Thoracic aorta (tissue), 2 donors: ENCODE measurements at regions not wholly inside any gene's neighbourhood (a gene's known extent, or its start where the extent isn't known, plus 50 kb on each side); places are given as distances from the start of the nearest gene placed in this dataset.

ENCODE experiments used
- ATAC-seq: fragments of 150-250 bp; one replicate; pipeline ENCODE4 v1.8.0; 2017; ENCODE audit warnings: low read depth; ENCODE audit not compliant: insufficient number of reproducible peaks, low FRiP score
- DNase-seq: peaks from one replicate; pipeline ENCODE4 v3.0.0-alpha.2; 2020; ENCODE audit warnings: low spot score
- H3K27ac ChIP-seq, 2 donors: fragments of 200-600 bp; sonication (generic); 1 replicate in 1 of 2; 2 replicates in 1 of 2; pipeline ENCODE4 v1.5.1; 2016; ENCODE audit warnings: mild to moderate bottlenecking in 2 of 2, moderate library complexity in 2 of 2
- H3K27me3 ChIP-seq: fragments of 200-600 bp; sonication (generic); replicated peaks from 2 replicates; pipeline ENCODE4 v1.6.0; 2016; ENCODE audit warnings: mild to moderate bottlenecking; ENCODE audit not compliant: insufficient read depth
- H3K36me3 ChIP-seq: fragments of 200-600 bp; sonication (generic); one replicate; pipeline ENCODE4 v1.5.1; 2016
- H3K4me1 ChIP-seq, 2 donors: fragments of 200-600 bp; sonication (generic); 1 replicate in 1 of 2; 2 replicates in 1 of 2; pipeline versions ENCODE4 v1.5.1 to v1.6.0; 2016; ENCODE audit warnings: low read depth in 2 of 2, mild to moderate bottlenecking in 1 of 2; ENCODE audit not compliant: control insufficient read depth in 1 of 2
- H3K4me3 ChIP-seq: fragments of 200-600 bp; sonication (generic); 2 replicates; pipeline ENCODE4 v1.5.1; 2016; ENCODE audit warnings: mild to moderate bottlenecking
- H3K9me3 ChIP-seq: fragments of 200-600 bp; sonication (generic); 2 replicates; pipeline ENCODE4 v1.5.1; 2016
- TF ChIP-seq, protein P1 (sequence below): fragments of 200-600 bp; sonication (generic); IDR thresholded peaks from one replicate; pipeline ENCODE4 v1.5.1; 2019; ENCODE audit warnings: antibody characterized with exemption

DNA sequence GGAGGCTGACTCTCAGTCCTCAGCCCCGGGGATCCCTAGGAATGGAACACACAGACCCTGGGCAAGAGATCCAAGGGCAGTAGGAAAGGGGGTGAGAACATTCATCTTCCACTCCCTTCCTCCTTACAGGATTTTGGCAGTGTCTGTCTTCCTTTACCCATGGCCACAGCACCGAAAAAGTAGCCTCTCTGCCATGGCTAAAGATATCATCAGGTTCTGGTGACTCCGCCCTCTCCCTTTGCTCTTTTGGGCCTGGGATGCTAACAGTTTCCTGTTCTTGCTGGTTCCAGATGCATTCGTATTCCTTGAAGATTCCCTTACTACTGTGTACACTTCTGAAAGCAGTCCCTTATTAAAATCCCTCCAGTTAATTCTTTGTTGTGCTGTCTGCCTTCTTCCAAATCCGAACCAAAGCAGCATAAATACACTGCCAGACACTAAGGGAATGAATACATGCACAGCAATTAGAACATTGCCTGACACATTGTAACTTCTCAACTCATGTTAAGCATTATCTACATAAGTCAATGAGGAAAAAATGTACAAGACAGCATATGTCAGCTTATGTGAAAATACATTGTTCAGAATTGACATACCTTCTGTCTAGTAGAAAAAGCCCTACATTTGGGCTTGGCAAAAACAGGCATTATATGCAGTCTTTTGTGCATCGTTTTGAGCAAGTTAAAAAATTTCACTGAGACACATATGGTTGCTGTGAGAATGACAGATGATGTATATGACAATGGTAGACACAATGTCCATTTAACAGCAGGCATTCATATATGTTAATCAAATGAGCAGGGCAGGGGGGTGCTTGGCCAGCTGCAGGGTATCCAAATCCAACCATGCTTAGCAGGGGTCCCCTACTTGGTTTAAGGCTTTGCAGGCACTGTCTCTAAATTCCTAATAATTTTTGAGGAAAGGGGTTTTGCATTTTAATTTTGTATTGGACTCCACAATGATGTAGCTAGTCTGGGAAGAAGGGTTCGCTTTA, 58.8 kb upstream of the RAI14 start:
- TF ChIP-seq, protein P1, sequence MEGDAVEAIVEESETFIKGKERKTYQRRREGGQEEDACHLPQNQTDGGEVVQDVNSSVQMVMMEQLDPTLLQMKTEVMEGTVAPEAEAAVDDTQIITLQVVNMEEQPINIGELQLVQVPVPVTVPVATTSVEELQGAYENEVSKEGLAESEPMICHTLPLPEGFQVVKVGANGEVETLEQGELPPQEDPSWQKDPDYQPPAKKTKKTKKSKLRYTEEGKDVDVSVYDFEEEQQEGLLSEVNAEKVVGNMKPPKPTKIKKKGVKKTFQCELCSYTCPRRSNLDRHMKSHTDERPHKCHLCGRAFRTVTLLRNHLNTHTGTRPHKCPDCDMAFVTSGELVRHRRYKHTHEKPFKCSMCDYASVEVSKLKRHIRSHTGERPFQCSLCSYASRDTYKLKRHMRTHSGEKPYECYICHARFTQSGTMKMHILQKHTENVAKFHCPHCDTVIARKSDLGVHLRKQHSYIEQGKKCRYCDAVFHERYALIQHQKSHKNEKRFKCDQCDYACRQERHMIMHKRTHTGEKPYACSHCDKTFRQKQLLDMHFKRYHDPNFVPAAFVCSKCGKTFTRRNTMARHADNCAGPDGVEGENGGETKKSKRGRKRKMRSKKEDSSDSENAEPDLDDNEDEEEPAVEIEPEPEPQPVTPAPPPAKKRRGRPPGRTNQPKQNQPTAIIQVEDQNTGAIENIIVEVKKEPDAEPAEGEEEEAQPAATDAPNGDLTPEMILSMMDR, result no peak
- no peak for DNase-seq
- ATAC-seq, result no peak
- Histone ChIP-seq H3K4me3 (no peak overlapping the region), H3K36me3 (no peaks in the 10 kb centered on the region), H3K27ac (peak overlapping the region; percentile 27 to 34), H3K9me3 (no peaks in the 10 kb centered on the region), H3K4me1 (peaks cover 13 to 28% of the 10 kb centered on the region in 2 donors), H3K27me3 (no peaks in the 10 kb centered on the region)

DNA sequence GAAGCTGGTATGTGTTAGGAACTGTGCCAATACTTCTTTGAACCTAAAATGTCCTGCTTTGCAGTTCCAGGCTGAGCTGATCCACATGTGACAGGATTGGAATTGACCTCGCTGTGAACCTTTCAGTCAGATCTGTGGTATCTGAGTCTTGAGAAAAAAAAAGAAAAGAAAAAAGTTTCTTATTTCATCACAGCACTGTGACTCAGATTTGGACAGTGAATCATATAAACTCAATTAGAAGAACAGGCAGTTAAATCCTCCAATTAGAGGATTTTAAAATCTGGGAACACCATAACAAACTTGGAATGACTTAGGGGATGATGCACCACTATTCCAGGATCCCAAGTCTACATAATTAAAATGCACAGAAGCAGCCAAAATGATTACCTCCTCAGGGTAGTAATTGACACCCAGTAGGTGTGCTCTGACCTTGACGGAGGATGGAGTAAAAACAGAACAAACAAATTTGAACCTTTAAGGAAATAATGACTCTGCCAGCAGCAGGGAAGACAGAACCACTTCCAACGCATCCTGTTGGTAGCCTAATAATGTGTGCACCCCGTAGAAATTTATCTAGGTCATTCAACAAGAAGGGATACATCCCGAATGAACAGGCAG, 57.8 kb upstream of the RAI14 start:
- DNase-seq, result peak; percentile 8

DNA sequence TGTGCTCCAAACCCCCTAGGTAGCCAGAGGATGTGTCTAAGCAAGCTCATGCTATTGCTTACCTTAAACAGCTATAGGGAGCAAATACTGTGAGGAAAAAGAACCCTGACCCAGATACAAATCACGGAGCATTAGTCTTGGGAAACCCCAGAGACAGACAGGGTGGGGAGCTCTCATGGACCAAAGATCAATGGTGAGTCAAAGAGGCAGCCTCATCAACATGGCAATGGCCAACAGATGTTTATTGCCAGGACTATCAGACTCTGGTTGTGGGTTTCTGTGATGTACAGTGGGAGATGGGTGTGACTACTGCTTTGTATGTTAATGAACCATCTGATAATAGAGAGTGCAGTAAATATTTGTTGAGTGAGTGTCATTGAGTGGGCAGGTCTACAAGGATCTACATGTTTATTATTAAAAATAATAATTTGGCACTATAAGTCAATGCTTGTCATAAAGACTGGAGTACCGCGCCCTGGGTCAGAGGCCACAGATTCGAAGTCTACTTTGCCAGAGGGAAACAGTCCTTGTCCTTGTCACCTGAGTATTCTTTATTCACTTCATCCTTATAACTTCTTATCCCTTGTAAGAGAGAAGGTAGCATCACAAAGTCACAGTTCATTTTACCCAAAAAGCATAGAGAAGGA, 56.5 kb upstream of the RAI14 start:
- TF ChIP-seq, protein P1, result no peak

More for the DNA sequence above, 57.8 kb upstream of the RAI14 start:
- TF ChIP-seq, protein P1, result no peak
- Histone ChIP-seq H3K9me3 (no peaks in the 10 kb centered on the region), H3K4me1 (peaks cover 13 to 28% of the 10 kb centered on the region in 2 donors), H3K4me3 (no peak overlapping the region), H3K27ac (peak overlapping the region; percentile 34 to 36), H3K36me3 (no peaks in the 10 kb centered on the region), H3K27me3 (no peaks in the 10 kb centered on the region)
- peak; percentile 100 for ATAC-seq

DNA sequence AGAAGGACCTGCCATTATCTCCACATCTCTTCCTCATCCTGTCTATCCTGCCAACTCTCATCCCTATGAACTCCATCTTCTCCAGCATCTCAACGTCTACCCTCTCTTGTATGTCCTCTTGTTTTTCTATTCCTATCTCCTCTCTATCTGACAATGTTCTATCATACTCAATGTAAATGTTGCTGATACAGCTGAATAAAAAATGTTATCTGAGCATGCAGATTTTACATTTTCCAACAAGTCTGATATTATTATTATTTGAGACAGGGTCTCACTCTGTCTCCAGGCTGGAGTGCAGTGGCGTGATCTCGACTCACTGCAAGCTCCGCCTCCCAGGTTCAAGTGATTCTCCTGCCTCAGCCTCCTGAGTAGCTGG, 56.0 kb upstream of the RAI14 start:
- Histone ChIP-seq H3K27me3 (no peaks in the 10 kb centered on the region), H3K27ac (no peak overlapping the region), H3K36me3 (no peaks in the 10 kb centered on the region), H3K4me3 (no peak overlapping the region), H3K4me1 (peaks cover 13 to 28% of the 10 kb centered on the region in 2 donors), H3K9me3 (no peaks in the 10 kb centered on the region)
- TF ChIP-seq, protein P1, result no peak
- ATAC-seq (no peak), DNase-seq (no peak)

More for the DNA sequence above, 56.5 kb upstream of the RAI14 start:
- Histone ChIP-seq H3K4me1 (peaks cover 13 to 28% of the 10 kb centered on the region in 2 donors), H3K27ac (no peak overlapping the region), H3K4me3 (no peak overlapping the region), H3K27me3 (no peaks in the 10 kb centered on the region), H3K36me3 (no peaks in the 10 kb centered on the region), H3K9me3 (no peaks in the 10 kb centered on the region)
- ATAC-seq (no peak), DNase-seq (no peak)

DNA sequence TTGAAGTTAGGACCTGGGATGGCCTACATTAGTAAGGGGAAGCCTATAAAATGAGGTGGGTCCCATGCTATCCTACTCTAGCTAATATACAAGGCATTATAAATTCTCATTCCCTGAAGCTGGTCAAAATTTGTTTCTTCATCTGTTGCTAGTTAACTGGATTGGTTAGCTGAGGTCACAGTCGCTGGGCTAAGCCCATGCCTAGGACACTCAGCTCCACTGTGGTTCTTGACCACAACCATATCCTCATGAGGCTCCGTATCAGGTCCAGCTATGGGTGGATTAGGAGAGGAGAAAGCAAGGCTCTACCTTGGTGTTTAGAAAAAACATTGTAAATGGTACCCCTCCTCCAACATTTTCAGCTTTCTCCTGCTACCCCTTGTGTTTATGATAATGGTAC, 52.8 kb upstream of the RAI14 start:
- DNase-seq, result no peak

More for the DNA sequence above, 52.8 kb upstream of the RAI14 start:
- no peaks in the 10 kb centered on the region for H3K27me3 ChIP-seq
- H3K36me3 ChIP-seq, result no peaks in the 10 kb centered on the region
- TF ChIP-seq, protein P1, result no peak
- H3K27ac ChIP-seq, result no peak overlapping the region
- ATAC-seq, result no peak
- no peaks in the 10 kb centered on the region for H3K9me3 ChIP-seq
- H3K4me1 ChIP-seq, result peaks cover 3 to 16% of the 10 kb centered on the region in 2 donors
- H3K4me3 ChIP-seq, result no peak overlapping the region
